Stimulated activated effector memory CD8-positive, alpha-beta T cell treated with anti-CD3 and anti-CD28 coated beads, Interleukin-12 subunit alpha, Interleukin-12 subunit beta, amount 100 ng/mL, for 72 hours (primary cell): ENCODE measurements at regions not wholly inside any gene's neighbourhood (a gene's known extent, or its start where the extent isn't known, plus 50 kb on each side); places are given as distances from the start of the nearest gene placed in this dataset.

Experiments used
- ATAC-seq: fragments of 150-1000 bp; cut with Tn5 transposase; 2 replicates; pipeline ENCODE4 v1.10.0; 2021
- DNase-seq, 2 donors: peaks; one replicate each; pipeline ENCODE4 v3.0.0; 2021 to 2022; ENCODE audit warnings: low spot score in 2 of 2
- H3K27ac Mint-ChIP-seq: one replicate; pipeline ENCODE4 v1.8.0; 2022; ENCODE audit warnings: mild to moderate bottlenecking, mixed read lengths
- H3K36me3 Mint-ChIP-seq: one replicate; pipeline ENCODE4 v1.8.0; 2022; ENCODE audit warnings: mild to moderate bottlenecking, mixed read lengths
- H3K4me1 Mint-ChIP-seq: one replicate; pipeline ENCODE4 v1.8.0; 2022; ENCODE audit warnings: mixed read lengths
- H3K4me3 Mint-ChIP-seq: one replicate; pipeline ENCODE4 v1.8.0; 2022; ENCODE audit warnings: mild to moderate bottlenecking, mixed read lengths
- H3K9me3 Mint-ChIP-seq: one replicate; pipeline ENCODE4 v1.8.0; 2022; ENCODE audit warnings: mixed read lengths

DNA sequence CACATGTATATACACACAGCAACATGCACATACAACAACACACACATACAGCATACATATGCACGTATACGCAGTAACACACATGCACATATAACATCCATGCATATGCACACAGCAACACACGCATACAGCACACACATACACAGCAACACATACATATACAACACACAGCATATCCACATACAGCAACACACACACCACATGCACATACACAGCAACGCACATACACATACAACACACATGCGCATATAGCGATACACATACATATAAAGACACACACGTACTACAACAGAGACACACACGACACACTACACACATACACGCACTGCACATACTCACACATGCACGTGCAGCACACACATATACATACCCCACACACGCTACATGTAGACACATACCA is 187.8 kb downstream of the GLI2 start:
- ATAC-seq, result no peak
- Mint-ChIP-seq H3K9me3 (no peaks in the 10 kb centered on the region), H3K4me1 (no peaks in the 10 kb centered on the region), H3K36me3 (no peaks in the 10 kb centered on the region), H3K27ac (no peak overlapping the region), H3K4me3 (no peak overlapping the region)
- no peak for DNase-seq

DNA sequence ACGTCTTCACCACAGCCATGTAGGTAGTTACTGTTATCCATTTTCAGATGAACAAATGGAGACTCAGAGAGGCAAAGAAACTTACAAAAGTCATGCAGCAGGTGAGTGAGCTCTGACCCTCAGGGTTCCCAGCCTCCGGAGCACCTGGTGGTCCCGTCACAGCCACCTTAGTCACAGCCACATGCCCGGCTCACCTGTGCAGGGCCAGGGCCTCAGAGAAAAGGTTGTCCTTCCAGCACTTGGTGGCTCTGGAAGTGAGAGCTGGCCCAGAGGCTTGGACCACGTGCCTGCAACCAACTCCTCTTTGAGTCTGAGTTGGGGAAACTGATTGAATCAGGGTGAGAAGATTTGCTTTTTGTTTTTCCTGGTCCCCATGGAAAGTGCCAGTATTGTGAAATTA is 189.3 kb downstream of the GLI2 start:
- Mint-ChIP-seq H3K4me1 (no peaks in the 10 kb centered on the region), H3K4me3 (no peak overlapping the region), H3K36me3 (no peaks in the 10 kb centered on the region), H3K27ac (no peak overlapping the region), H3K9me3 (no peaks in the 10 kb centered on the region)
- no peak for DNase-seq
- no peak for ATAC-seq

DNA sequence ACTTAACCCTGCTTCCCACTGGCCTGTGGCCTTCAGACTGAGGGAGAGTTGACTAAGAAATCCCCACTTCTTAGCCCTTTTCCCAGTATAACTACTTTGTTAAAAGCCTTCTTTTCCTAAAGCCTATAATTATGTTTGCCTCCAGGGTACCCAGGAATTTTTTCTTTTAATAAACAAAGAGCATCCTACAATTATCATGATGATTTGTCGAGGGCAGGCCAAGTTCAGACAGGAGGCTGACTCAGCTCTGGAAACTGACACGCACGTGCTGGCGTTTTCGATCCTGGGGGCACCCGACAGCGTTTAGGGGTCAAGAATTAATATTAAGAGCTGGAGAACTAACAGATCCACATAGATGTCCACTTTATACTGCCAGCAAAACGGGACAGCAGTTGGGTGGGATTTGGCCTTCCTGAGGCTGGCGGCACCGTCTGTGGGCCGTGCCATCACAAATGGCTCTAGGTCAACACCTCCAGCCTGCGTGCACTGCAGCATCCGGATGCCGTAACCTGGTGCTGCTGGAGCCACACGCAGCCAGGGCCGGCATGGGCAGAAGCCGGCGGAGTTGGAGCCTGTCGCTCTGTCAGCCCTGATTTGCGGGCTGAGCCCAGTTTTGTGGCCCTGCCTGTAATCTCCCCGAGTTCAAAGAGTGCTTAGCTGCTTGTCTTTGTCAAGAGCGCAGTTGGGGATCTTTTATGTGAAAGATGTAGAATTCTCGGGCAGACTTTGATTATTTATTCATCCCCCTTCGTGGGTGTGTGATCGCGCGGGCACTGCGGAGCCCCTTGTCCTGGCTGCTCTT is 191.0 kb downstream of the GLI2 start:
- H3K9me3 Mint-ChIP-seq, result no peaks in the 10 kb centered on the region
- no peaks in the 10 kb centered on the region for H3K4me1 Mint-ChIP-seq
- H3K27ac Mint-ChIP-seq, result no peak overlapping the region
- no peak overlapping the region for H3K4me3 Mint-ChIP-seq
- H3K36me3 Mint-ChIP-seq, result no peaks in the 10 kb centered on the region
- ATAC-seq, result no peak
- DNase-seq, result no peak

DNA sequence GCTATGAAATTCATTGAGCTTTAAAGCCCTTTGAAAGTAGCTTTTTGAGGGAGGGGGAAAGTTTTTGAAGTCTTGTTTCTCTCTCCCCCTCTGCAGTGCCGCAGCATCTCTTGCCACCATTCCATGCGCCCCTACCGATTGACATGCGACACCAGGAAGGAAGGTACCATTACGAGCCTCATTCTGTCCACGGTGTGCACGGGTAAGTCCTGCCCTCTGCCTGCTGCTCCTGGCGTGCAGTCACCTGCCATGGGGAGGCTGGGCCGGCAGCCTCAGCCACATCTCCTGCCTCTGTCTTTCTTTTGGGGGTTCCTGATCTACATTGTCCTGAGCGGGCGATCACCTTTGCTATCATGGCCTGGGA is 191.6 kb downstream of the GLI2 start:
- DNase-seq (no peak), ATAC-seq (no peak)
- H3K4me1 Mint-ChIP-seq, result no peaks in the 10 kb centered on the region
- no peaks in the 10 kb centered on the region for H3K9me3 Mint-ChIP-seq
- no peaks in the 10 kb centered on the region for H3K36me3 Mint-ChIP-seq
- H3K4me3 Mint-ChIP-seq, result no peak overlapping the region
- H3K27ac Mint-ChIP-seq, result no peak overlapping the region

DNA sequence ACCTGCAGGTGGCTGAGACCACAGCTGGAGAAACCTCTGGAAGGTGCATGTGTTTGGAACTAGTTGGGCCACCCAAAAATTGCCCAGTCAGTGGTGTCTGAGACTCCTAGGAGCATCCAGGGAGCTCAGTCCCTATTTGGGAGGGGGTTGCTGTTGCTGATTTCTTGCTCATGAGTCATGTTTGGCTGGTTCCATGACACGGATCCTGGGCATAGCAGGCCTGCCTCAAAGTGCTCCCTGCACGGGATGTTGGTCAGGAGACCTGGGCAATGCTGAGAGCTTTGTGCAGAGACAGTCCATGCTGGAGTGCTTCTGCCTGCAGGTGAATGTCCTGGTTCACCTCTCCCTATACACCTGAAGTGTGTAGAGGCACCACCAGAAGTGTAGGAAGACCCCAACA is 194.2 kb downstream of the GLI2 start:
- H3K4me1 Mint-ChIP-seq, result no peaks in the 10 kb centered on the region
- H3K4me3 Mint-ChIP-seq, result no peak overlapping the region
- H3K9me3 Mint-ChIP-seq, result no peaks in the 10 kb centered on the region
- DNase-seq (no peak), ATAC-seq (no peak)
- no peak overlapping the region for H3K27ac Mint-ChIP-seq
- H3K36me3 Mint-ChIP-seq, result no peaks in the 10 kb centered on the region

DNA sequence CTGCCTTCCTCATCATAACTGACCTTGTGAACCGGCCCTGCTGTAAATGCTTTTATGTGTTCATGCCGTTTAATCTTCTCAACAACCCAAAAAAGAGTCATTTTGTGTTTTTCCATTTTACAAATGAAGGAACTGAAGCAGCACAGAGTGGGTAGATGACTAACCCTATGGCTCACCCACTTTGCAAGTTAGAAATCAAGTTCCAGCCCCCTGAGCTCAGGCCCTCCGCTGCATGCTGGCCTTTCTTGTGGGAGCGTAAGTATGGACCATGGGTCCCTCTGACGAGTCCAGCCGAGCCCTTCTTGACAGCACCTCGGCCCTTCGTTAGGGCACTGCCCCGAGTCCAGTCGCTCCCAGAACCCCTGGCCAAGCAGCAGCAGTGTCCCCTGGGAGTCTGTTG is 194.6 kb downstream of the GLI2 start:
- no peaks in the 10 kb centered on the region for H3K4me1 Mint-ChIP-seq
- H3K36me3 Mint-ChIP-seq, result no peaks in the 10 kb centered on the region
- H3K9me3 Mint-ChIP-seq, result no peaks in the 10 kb centered on the region
- DNase-seq (no peak), ATAC-seq (no peak)
- no peak overlapping the region for H3K27ac Mint-ChIP-seq
- H3K4me3 Mint-ChIP-seq, result no peak overlapping the region

DNA sequence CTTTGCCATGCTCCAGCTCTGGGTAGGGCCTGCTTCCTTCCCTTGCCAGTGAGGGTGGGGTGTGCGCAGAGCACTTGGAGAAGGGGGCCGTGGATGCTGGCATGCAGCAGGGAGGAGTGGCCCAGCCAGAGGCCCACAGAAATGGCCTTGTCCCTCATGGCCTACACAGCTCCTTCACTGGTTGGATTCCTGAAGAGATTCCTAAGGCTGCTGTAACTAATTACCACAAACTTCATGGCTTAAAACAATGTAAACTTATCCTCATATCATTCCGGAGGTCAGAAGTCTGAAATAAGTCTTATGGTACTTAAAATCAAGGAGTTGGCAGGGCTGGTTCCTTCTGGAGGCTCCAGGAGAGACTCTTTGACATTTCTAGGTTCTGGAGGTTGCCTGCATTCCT is 195.2 kb downstream of the GLI2 start:
- DNase-seq (no peak), ATAC-seq (no peak)
- H3K4me1 Mint-ChIP-seq, result no peaks in the 10 kb centered on the region
- H3K27ac Mint-ChIP-seq, result no peak overlapping the region
- no peaks in the 10 kb centered on the region for H3K36me3 Mint-ChIP-seq
- no peak overlapping the region for H3K4me3 Mint-ChIP-seq
- no peaks in the 10 kb centered on the region for H3K9me3 Mint-ChIP-seq

DNA sequence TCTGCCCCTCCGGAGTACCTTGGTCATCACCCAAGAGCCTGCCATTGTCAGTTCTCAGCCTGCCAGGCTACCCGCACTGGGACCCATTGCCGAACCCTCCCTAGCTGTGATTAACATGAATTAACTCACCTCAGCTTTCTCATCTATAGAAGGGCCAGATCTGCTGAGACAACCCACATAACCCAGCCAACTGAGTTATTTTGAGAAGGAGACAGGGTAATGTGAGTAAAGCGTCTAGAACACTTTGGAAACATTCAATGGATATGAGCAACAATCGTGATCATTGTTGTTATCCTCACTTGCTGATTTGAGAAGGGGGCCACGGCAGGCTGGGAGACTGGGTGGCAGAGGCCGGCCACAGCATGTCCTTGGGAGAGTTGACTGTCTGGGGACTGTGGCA is 196.8 kb downstream of the GLI2 start:
- ATAC-seq (no peak), DNase-seq (no peak)
- H3K4me3 Mint-ChIP-seq, result no peak overlapping the region
- no peak overlapping the region for H3K27ac Mint-ChIP-seq
- H3K4me1 Mint-ChIP-seq, result no peaks in the 10 kb centered on the region
- H3K36me3 Mint-ChIP-seq, result no peaks in the 10 kb centered on the region
- H3K9me3 Mint-ChIP-seq, result no peaks in the 10 kb centered on the region

DNA sequence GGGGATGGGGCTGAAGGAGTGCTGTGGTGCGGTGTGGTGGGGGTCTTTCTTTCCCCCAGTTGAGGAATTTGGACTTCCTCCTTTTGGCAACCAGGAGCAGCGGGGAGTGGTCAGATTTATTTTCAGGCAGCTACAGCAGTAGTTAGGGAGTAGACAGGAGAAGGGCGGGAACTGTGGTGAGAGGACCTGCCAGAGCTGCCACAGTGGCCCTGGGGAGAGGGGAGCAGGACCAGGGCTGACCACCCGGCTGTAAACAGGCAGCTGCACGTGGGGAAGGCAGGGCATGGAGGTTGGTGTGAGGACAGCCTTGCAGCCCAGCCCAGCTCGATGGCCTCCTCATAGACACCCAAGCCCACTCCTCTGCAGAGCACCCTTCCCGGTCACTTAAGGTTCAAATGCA is 197.2 kb downstream of the GLI2 start:
- ATAC-seq, result no peak
- no peak for DNase-seq
- Mint-ChIP-seq H3K9me3 (no peaks in the 10 kb centered on the region), H3K4me1 (no peaks in the 10 kb centered on the region), H3K27ac (no peak overlapping the region), H3K36me3 (no peaks in the 10 kb centered on the region), H3K4me3 (no peak overlapping the region)

DNA sequence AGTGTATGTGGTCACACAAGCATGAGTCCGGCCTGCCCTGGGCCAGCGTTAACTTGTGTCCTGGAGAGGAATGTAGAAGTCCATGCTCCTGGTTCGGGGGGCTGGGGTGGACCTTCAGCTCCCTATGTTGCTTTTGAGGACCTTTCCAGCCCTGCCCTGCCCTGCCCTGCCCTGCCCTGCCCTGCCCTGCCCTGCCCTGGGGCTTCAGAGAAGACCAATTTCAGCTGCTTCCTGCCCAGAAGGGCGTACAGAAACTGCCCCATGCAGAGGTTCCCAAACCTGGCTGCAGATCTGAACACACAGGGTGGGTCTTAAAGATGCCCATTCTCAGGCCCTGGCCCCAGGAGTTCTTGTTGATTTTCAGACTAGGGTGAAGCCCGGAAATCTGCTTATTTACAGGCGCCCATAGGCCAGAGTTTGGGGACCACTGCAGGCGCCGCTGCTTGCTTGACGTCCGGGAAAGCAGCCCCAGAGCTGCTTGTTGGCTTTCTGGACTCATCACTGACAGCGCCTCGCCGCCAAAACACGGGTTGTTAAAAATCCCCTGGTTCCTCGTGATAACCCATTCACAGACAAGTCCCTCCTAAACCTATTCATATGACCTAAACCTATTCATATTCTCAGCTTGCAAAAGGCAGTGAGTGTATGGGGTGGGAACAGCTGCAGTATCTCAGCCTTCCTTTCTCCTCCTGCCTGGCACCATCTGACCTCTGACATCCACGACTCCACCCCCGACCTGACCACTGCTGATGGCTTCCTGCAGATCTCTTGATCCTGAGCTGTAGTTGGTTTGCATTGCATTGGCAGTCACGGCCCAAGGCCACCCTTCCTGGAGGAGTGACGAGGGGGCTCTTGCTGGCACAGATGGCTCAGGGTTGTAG is 198.3 kb downstream of the GLI2 start:
- ATAC-seq (no peak), DNase-seq (no peak)
- H3K4me1 Mint-ChIP-seq, result no peaks in the 10 kb centered on the region
- H3K36me3 Mint-ChIP-seq, result no peaks in the 10 kb centered on the region
- no peak overlapping the region for H3K27ac Mint-ChIP-seq
- H3K9me3 Mint-ChIP-seq, result no peaks in the 10 kb centered on the region
- H3K4me3 Mint-ChIP-seq, result no peak overlapping the region

DNA sequence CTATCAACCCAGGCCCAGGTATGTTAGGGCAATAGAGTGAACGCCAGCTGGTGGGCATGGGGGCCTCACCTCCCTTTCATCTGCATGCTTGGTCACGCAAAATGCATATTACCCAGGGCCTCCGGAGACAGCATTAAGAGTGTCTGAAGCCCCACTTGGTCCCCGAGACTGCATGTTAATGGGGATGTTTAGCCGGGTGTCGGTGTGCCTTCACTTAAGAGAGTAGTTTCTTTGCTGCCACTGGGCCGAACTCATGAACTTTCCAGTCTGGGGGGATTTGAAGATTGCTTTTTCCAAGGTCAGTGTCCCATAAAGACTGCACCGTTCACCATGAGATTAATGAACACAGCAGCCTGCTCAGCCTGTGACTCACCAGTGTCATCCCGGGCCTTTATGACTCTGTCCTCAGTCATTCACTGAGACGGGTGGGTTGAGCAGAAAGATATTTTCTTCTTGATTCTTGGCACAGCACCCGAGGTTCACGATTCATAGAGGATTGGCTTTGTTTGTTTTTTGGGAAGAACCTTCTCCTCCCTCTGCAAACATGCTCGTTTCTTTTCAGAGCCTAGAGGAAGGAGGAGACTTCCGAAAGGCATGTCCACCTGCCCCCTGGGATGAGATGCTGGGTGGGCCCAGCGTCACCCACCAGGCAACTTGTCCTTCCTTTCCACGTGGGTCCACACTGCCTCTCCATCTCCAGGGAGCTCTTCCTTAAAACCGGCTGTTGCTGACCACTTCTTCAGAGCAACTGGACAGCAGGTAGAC is 199.1 kb downstream of the GLI2 start:
- Mint-ChIP-seq H3K36me3 (no peaks in the 10 kb centered on the region), H3K9me3 (no peaks in the 10 kb centered on the region), H3K4me3 (no peak overlapping the region), H3K27ac (no peak overlapping the region), H3K4me1 (no peaks in the 10 kb centered on the region)
- DNase-seq, result no peak
- no peak for ATAC-seq

DNA sequence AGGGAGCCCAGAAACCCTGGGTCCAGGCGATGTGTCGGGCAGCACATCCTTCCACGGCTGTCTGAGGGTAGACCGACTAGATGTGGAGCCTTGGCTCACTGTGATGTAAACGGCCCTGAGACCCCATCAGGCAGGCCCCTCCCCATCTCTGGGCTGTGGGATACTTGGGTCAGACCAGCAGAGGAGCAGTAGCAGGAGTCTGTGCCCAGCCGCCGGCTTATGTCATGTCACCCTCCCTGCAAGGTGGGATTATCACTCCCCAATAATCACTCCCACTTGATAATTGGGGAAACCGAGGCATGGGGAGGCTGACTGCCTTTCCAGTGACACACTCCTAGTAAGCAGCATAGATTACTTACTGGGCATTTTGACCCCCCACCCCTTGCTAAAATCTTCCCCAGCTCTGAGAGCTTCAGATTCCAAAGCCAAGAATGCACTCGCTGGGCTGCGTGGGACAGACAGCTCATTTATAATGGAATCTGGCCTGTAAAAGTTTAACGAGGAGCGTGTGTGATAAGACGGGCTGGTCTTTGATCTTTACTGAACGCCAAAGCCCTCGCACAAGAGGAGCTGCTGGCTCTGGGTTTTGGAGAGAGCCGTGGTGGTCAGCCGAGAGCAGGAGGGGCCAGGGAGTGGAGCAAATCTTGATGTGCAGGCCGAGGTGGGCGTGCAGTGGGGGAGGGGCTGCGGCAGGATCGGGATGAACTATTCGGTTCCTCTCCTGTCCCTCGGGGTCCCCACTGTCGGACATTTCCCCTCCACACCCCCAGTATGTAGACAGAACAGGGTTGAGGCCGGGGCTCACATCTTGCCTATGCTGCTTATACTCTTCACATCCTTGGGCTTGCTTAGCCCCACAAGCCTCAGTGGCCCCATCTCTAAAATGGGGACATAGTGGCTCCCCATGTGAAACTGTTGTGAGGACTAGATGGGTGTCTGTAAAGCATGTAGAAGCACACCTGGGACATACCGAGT is 200.0 kb downstream of the GLI2 start:
- Mint-ChIP-seq H3K4me1 (no peaks in the 10 kb centered on the region), H3K27ac (no peak overlapping the region), H3K9me3 (no peaks in the 10 kb centered on the region), H3K36me3 (no peaks in the 10 kb centered on the region), H3K4me3 (no peak overlapping the region)
- ATAC-seq (no peak), DNase-seq (no peak)

DNA sequence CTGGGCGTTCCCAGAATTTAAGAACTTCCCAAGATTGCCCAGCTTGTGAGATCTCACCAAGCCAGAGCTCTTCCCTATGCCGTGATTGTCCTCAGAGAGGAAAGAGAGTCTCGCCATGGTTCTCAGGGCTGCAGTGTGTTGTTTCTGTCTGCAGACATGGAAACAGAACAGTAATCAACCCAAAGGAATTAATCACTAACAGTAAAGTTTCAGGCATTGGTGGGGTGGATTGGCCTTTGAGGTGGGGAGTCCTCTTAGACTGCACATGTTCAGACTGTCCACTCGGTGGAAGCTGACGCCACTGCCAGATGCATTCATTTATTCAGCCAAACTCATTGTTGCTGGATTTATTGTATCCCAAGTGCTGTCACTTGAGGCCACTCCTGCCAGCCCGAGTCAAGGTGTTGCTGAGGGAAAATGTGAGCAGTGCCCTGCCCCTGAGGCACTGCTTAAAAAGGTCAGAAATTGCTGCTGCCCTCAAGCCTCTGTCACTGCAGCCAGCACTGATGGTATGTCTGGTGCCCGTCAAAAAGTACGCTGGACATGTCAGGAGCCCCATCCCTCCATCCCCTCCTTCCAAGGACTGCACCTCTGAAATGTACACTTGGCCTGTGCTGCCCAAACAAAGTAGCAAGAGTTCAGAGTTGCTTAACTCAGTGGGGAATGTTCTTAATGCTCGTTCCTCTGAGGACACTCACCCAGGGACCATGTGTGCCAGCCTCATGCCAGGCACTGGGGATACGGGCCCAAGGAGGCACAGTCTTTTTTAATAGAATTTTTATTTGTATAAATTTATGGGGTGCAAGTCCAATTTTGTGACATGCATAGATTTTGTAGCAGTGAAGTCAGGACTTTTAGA is 201.0 kb downstream of the GLI2 start:
- no peaks in the 10 kb centered on the region for H3K4me1 Mint-ChIP-seq
- H3K36me3 Mint-ChIP-seq, result no peaks in the 10 kb centered on the region
- DNase-seq (no peak), ATAC-seq (no peak)
- no peaks in the 10 kb centered on the region for H3K9me3 Mint-ChIP-seq
- no peak overlapping the region for H3K27ac Mint-ChIP-seq
- H3K4me3 Mint-ChIP-seq, result no peak overlapping the region

DNA sequence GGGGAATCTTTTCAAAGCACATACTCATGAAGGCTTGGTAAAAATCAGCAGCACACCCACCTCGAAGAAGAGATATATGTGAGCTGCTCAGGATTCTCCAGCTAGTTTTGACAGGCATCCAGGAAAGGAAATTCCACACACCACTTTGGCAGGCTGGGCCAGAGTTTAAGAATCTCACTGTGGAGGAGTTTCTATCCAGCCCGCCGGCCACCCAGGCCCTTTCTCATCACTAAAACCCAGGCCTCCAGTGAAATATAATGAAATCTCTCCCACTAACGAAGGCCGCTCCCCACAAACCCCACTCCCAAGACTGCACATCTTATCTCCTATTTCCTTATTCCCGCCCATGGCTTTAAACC is 202.0 kb downstream of the GLI2 start:
- no peak for DNase-seq
- H3K27ac Mint-ChIP-seq, result no peak overlapping the region
- H3K36me3 Mint-ChIP-seq, result no peaks in the 10 kb centered on the region
- no peaks in the 10 kb centered on the region for H3K4me1 Mint-ChIP-seq
- no peak for ATAC-seq
- H3K4me3 Mint-ChIP-seq, result no peak overlapping the region
- H3K9me3 Mint-ChIP-seq, result peaks cover under 1% of the 10 kb centered on the region
